ENCODE measurements at regions not wholly inside any gene's neighbourhood (a gene's known extent, or its start where the extent isn't known, plus 50 kb on each side); places are given as distances from the start of the nearest gene placed in this dataset.

DNA sequence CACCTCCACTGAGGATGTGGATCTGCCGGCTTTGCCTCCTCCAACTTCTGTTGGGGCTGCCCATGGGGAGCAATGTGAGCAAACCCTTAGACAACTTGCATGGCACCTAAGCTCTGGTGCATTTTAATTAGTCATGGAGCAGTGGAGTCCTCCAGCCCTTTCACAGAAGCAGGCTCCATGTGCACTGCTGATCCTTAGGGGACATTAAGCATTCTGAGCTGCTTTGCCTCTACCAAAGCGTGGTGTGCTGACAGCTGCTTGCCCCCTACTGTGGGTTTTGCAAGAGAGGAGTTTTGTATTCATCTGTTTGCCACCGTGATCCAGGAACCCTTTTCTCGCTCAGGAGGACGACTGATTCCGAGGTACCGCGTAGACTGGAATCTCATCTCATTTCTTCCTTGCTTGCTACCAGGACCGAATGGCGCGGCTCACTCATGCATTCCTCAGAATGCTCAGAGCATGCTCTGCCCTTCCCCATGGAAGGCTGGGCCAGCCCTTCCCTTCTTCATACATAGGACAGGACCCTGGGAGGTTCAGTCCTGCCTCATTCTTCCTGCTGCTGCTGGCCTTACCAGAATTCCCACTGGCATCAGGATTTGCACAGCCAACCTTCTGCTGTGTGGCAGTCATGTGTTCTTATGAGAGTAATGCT lies 432.5 kb downstream of the GADD45G start (continued):
- TF ChIP-seq, protein P1, sequence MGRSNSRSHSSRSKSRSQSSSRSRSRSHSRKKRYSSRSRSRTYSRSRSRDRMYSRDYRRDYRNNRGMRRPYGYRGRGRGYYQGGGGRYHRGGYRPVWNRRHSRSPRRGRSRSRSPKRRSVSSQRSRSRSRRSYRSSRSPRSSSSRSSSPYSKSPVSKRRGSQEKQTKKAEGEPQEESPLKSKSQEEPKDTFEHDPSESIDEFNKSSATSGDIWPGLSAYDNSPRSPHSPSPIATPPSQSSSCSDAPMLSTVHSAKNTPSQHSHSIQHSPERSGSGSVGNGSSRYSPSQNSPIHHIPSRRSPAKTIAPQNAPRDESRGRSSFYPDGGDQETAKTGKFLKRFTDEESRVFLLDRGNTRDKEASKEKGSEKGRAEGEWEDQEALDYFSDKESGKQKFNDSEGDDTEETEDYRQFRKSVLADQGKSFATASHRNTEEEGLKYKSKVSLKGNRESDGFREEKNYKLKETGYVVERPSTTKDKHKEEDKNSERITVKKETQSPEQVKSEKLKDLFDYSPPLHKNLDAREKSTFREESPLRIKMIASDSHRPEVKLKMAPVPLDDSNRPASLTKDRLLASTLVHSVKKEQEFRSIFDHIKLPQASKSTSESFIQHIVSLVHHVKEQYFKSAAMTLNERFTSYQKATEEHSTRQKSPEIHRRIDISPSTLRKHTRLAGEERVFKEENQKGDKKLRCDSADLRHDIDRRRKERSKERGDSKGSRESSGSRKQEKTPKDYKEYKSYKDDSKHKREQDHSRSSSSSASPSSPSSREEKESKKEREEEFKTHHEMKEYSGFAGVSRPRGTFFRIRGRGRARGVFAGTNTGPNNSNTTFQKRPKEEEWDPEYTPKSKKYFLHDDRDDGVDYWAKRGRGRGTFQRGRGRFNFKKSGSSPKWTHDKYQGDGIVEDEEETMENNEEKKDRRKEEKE (IDR thresholded peaks at IDR 0.05) = no peak
- TF ChIP-seq GATAD2B (conservative IDR thresholded peaks at IDR 0.05; ENCODE audit: low read depth) = no peak
- no peak for TF ChIP-seq RAD21 (IDR thresholded peaks at IDR 0.05; ENCODE audit: insufficient read depth, low read depth, low read length)
- TF ChIP-seq NRF1 (conservative IDR thresholded peaks at IDR 0.05; ENCODE audit: low read depth, low read length) = no peak
- TF ChIP-seq, protein P2, sequence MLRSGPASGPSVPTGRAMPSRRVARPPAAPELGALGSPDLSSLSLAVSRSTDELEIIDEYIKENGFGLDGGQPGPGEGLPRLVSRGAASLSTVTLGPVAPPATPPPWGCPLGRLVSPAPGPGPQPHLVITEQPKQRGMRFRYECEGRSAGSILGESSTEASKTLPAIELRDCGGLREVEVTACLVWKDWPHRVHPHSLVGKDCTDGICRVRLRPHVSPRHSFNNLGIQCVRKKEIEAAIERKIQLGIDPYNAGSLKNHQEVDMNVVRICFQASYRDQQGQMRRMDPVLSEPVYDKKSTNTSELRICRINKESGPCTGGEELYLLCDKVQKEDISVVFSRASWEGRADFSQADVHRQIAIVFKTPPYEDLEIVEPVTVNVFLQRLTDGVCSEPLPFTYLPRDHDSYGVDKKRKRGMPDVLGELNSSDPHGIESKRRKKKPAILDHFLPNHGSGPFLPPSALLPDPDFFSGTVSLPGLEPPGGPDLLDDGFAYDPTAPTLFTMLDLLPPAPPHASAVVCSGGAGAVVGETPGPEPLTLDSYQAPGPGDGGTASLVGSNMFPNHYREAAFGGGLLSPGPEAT (IDR thresholded peaks at IDR 0.05; ENCODE audit: low read depth) = no peak
- TF ChIP-seq STAT1 (conservative IDR thresholded peaks at IDR 0.05) = no peak
- no peak for TF ChIP-seq NBN (IDR thresholded peaks at IDR 0.05)
- TF ChIP-seq ZNF24 (IDR thresholded peaks at IDR 0.05) = no peak
- TF ChIP-seq GABPA (IDR thresholded peaks at IDR 0.05; ENCODE audit: low read depth) = no peak
- no peak for TF ChIP-seq IRF4 (IDR thresholded peaks at IDR 0.05; ENCODE audit: low read depth, low read length)
